ENCODE measurements at regions not wholly inside any gene's neighbourhood (a gene's known extent, or its start where the extent isn't known, plus 50 kb on each side); places are given as distances from the start of the nearest gene placed in this dataset.
"Not testable (repeated sequence)": the region's sequence is repeated elsewhere in the genome, so short reads cannot be mapped to it uniquely, and the experiment has no call there.

DNA sequence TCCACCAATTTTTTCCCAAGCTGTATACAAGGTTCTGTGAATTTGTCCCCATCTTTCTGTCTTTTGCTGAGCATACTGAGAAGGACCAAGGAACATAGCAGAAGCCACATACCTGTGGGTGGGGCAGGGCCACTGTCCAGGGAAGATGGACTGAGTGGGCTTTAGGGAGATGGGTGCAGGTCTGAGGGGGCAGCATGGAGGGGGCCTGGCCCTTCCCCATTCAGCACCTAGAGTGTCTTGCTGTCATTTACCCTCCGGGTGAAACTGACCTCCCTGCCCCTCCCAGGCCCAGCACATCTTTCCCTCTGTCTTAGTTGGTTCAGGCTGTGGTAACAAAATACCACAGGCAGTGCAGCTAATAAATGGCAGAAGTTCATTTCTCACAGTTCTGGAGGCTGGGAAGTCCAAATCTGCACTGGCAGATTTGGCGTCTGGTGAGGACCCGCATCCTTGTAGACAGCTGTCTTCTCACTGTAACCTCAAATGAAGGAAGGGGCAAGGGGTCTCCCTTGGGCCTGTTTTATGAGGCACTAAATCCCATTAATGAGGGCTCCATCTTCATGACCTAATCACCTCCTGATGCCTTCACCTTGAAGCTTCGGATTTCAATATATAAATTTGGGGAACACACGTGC lies 180.0 kb upstream of the SMAD3 start:
- DNase-seq (ENCODE audit: low read depth, low spot score) = no peak

DNA sequence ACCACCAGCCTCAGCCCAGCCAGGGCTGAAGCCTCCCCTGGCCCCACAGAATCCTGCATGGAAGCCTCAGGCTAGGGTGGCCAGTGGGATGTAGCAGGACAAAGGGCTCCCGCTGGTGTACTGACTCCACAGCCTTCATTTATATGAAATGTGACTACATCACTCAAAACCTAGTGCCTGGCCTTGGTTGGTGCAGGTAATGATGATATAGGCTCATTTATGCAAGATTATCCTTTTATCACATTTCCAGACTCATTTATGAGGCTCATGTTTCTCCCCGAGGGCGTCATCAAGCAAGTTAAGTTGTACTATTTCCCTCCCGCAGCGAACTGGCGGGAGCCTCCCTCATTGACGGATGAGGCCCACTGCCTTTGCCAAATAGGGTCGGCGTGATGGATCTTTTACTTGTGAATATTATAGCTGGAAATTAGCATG lies 179.1 kb upstream of the SMAD3 start:
- no peak for DNase-seq (ENCODE audit: low read depth, low spot score)
- H3K4me1 Mint-ChIP-seq = peaks cover 9% of the 10 kb centered on the region
- H3K9me3 Mint-ChIP-seq = peaks cover 5% of the 10 kb centered on the region
- TF ChIP-seq, protein P1, sequence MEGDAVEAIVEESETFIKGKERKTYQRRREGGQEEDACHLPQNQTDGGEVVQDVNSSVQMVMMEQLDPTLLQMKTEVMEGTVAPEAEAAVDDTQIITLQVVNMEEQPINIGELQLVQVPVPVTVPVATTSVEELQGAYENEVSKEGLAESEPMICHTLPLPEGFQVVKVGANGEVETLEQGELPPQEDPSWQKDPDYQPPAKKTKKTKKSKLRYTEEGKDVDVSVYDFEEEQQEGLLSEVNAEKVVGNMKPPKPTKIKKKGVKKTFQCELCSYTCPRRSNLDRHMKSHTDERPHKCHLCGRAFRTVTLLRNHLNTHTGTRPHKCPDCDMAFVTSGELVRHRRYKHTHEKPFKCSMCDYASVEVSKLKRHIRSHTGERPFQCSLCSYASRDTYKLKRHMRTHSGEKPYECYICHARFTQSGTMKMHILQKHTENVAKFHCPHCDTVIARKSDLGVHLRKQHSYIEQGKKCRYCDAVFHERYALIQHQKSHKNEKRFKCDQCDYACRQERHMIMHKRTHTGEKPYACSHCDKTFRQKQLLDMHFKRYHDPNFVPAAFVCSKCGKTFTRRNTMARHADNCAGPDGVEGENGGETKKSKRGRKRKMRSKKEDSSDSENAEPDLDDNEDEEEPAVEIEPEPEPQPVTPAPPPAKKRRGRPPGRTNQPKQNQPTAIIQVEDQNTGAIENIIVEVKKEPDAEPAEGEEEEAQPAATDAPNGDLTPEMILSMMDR (conservative IDR thresholded peaks at IDR 0.05) = no peak
- no peaks in the 10 kb centered on the region for H3K27me3 Mint-ChIP-seq (ENCODE audit: low read depth)
- no peaks in the 10 kb centered on the region for H3K36me3 Mint-ChIP-seq (ENCODE audit: low read depth)
- no peak overlapping the region for H3K4me3 Mint-ChIP-seq
- H3K27ac Mint-ChIP-seq (ENCODE audit: unreplicated experiment) = no peak overlapping the region

More for the DNA sequence above, 180.0 kb upstream of the SMAD3 start:
- Mint-ChIP-seq H3K27ac (ENCODE audit: unreplicated experiment) (no peak overlapping the region), H3K27me3 (ENCODE audit: low read depth) (no peaks in the 10 kb centered on the region), H3K4me3 (no peak overlapping the region), H3K36me3 (ENCODE audit: low read depth) (no peaks in the 10 kb centered on the region), H3K9me3 (peaks cover 5% of the 10 kb centered on the region), H3K4me1 (peaks cover 9% of the 10 kb centered on the region)
- TF ChIP-seq, protein P1 (conservative IDR thresholded peaks at IDR 0.05) = no peak

DNA sequence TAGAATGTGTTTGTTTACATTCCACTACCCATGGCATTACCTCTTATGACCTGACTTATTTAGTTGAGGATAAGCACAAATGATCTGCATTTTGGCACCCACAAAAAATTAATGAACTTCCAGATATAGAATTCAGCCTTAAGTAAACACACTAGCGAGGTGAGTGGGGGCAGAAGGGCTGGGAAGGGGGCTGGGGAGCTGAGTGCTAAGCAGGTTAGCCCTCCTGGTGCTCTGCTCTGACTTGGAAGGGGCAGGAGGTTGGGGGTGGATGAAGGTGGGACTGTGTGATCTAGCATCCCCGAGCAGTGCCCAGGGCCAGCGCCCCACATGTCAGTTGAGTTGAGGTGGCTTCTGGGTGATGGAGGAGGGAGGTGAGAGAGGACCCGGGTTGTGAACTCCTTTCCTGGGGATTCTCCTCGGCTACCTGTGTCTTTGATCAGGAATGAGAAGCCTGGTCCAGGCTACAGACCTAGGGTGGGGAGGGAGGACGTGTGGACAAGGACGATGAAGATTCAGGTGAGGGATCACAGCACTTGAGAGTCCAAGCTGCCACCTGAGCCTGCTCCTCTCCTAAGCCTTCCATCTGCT lies 178.6 kb upstream of the SMAD3 start:
- Mint-ChIP-seq H3K9me3 (peaks cover 8% of the 10 kb centered on the region), H3K36me3 (ENCODE audit: low read depth) (no peaks in the 10 kb centered on the region), H3K4me3 (no peak overlapping the region), H3K4me1 (peaks cover 9% of the 10 kb centered on the region), H3K27me3 (ENCODE audit: low read depth) (no peaks in the 10 kb centered on the region), H3K27ac (ENCODE audit: unreplicated experiment) (no peak overlapping the region)
- TF ChIP-seq, protein P1 (conservative IDR thresholded peaks at IDR 0.05) = no peak
- no peak for DNase-seq (ENCODE audit: low read depth, low spot score)

DNA sequence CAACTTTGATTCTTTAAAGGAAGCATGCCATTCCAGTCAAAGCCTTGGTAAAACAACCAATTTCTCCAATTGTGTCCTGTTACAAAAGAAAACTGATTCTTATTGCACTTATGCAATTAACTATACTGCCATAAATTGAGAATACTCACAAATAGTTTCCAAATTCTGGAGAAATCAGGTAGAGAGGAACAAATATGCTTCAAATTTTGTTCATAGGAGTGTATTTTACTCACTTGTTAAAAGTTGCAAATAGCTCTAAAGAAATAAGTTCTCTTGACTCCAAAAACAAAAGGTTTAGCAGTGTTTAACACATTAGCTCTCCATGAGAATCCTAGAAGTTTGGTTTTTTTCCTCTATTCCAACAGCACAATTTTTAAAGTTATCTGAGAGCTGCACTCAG lies 176.1 kb upstream of the SMAD3 start:
- H3K36me3 Mint-ChIP-seq (ENCODE audit: low read depth); H3K27me3 Mint-ChIP-seq (ENCODE audit: low read depth); H3K4me3 Mint-ChIP-seq; DNase-seq (ENCODE audit: low read depth, low spot score); H3K4me1 Mint-ChIP-seq; H3K27ac Mint-ChIP-seq (ENCODE audit: unreplicated experiment); H3K9me3 Mint-ChIP-seq: not testable (repeated sequence)

DNA sequence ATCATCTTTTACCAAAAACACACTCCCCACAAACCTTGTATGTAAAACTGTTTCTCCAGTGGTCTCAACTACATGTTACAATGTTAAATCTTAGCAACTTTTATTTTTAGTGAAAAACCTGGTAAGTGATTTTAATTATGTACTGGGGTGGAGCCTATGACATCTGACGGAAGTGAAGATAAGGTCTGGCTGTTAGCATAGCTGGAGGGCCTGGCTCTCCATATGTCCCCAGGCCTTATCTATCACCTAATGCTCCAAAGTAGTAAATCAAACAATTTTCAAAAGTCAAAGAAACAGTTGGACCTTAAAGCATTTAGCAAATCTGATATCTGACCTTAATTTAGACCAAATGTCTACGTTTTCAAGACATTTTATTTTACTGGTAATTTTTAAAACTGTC lies 173.6 kb upstream of the SMAD3 start:
- Mint-ChIP-seq H3K4me1 (no peaks in the 10 kb centered on the region), H3K36me3 (ENCODE audit: low read depth) (no peaks in the 10 kb centered on the region), H3K4me3 (no peak overlapping the region), H3K9me3 (peaks cover 3% of the 10 kb centered on the region), H3K27ac (ENCODE audit: unreplicated experiment) (no peak overlapping the region), H3K27me3 (ENCODE audit: low read depth) (no peaks in the 10 kb centered on the region)
- DNase-seq (ENCODE audit: low read depth, low spot score) = no peak
- TF ChIP-seq, protein P1 (conservative IDR thresholded peaks at IDR 0.05) = no peak

DNA sequence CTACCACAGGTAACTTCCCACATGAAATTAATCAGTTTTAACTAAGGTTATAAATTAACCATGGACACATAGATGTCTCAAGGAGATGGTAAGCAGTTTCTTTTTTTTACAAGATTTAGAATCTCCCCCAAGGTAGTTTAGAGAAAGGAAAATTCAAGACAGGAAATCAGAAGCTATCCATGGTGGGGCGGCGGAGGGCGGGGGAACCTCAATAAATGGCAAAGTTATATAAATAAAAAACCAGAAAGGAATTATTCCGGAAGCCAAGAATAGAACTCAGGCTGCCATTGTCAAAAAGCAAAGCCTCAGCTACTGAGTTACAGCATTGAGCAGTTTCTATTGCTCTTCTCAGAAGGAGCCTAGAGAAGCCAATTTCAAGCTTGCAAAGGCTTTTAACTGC lies 172.1 kb upstream of the SMAD3 start:
- H3K9me3 Mint-ChIP-seq = peaks cover 3% of the 10 kb centered on the region

More for the DNA sequence above, 172.1 kb upstream of the SMAD3 start:
- Mint-ChIP-seq H3K4me1 (no peaks in the 10 kb centered on the region), H3K27me3 (ENCODE audit: low read depth) (no peaks in the 10 kb centered on the region), H3K27ac (ENCODE audit: unreplicated experiment) (no peak overlapping the region), H3K4me3 (no peak overlapping the region), H3K36me3 (ENCODE audit: low read depth) (no peaks in the 10 kb centered on the region)
- TF ChIP-seq, protein P1 (conservative IDR thresholded peaks at IDR 0.05) = no peak
- no peak for DNase-seq (ENCODE audit: low read depth, low spot score)

Data from neural crest cell (in vitro differentiated cells).